ENCODE measurements at regions not wholly inside any gene's neighbourhood (a gene's known extent, or its start where the extent isn't known, plus 50 kb on each side); places are given as distances from the start of the nearest gene placed in this dataset.

GRCh38 chr22:46093796-46094195 is 56.5 kb upstream of the PPARA start:
- TF ChIP-seq, protein P1, sequence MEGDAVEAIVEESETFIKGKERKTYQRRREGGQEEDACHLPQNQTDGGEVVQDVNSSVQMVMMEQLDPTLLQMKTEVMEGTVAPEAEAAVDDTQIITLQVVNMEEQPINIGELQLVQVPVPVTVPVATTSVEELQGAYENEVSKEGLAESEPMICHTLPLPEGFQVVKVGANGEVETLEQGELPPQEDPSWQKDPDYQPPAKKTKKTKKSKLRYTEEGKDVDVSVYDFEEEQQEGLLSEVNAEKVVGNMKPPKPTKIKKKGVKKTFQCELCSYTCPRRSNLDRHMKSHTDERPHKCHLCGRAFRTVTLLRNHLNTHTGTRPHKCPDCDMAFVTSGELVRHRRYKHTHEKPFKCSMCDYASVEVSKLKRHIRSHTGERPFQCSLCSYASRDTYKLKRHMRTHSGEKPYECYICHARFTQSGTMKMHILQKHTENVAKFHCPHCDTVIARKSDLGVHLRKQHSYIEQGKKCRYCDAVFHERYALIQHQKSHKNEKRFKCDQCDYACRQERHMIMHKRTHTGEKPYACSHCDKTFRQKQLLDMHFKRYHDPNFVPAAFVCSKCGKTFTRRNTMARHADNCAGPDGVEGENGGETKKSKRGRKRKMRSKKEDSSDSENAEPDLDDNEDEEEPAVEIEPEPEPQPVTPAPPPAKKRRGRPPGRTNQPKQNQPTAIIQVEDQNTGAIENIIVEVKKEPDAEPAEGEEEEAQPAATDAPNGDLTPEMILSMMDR (IDR thresholded peaks at IDR 0.05), result no peak
- TF ChIP-seq POLR2A (IDR thresholded peaks at IDR 0.05) (no peak), POLR2AphosphoS5 (IDR thresholded peaks at IDR 0.05) (no peak), EP300 (IDR thresholded peaks at IDR 0.05) (no peak)

All from upper lobe of left lung (tissue), 4 donors.